ENCODE measurements at regions not wholly inside any gene's neighbourhood (a gene's known extent, or its start where the extent isn't known, plus 50 kb on each side); places are given as distances from the start of the nearest gene placed in this dataset.
"Not testable (repeated sequence)": the region's sequence is repeated elsewhere in the genome, so short reads cannot be mapped to it uniquely, and the experiment has no call there.

DNA sequence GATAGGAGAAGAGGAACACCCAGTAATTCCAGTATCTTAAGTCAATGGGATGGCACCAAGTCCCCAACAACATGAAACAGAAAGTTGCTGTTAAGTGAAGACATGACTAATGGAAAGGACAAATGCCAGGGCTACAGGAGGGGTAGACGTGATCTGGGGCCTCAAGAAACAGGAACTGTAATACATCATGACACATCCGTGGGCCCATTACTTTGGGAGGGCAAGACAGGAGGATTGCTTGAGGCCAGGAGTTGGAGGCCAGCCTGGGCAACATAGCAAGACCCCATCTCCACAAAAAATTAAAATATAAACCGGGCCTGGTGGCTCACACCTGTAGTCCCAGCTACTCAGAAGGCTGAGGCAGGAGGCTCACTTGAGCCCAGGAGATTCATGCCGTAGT, 408.6 kb upstream of the PRKCQ start:
- no peak overlapping the region for H3K27ac Mint-ChIP-seq
- H3K4me3 Mint-ChIP-seq = no peak overlapping the region
- peaks cover 9% of the 10 kb centered on the region for H3K27me3 Mint-ChIP-seq
- no peaks in the 10 kb centered on the region for H3K4me1 Mint-ChIP-seq
- no peaks in the 10 kb centered on the region for H3K36me3 Mint-ChIP-seq
- H3K9me3 Mint-ChIP-seq = peaks cover 3% of the 10 kb centered on the region
- no peak for ATAC-seq

- H3K36me3 Mint-ChIP-seq = no peaks in the 10 kb centered on the region
- peaks cover 9% of the 10 kb centered on the region for H3K27me3 Mint-ChIP-seq
- ATAC-seq = no peak
- H3K4me3 Mint-ChIP-seq = no peak overlapping the region
- no peaks in the 10 kb centered on the region for H3K4me1 Mint-ChIP-seq
- peaks cover 3% of the 10 kb centered on the region for H3K9me3 Mint-ChIP-seq
- no peak overlapping the region for H3K27ac Mint-ChIP-seq
These were observed 407.5 kb upstream of the PRKCQ start for GRCh38 chr10:6987536-6987945.

- Mint-ChIP-seq H3K9me3 (peaks cover 3% of the 10 kb centered on the region), H3K4me3 (no peak overlapping the region), H3K27ac (no peak overlapping the region), H3K4me1 (no peaks in the 10 kb centered on the region), H3K36me3 (no peaks in the 10 kb centered on the region), H3K27me3 (peaks cover 9% of the 10 kb centered on the region)
- no peak for ATAC-seq
These were observed 406.9 kb upstream of the PRKCQ start for GRCh38 chr10:6986927-6987326.

DNA sequence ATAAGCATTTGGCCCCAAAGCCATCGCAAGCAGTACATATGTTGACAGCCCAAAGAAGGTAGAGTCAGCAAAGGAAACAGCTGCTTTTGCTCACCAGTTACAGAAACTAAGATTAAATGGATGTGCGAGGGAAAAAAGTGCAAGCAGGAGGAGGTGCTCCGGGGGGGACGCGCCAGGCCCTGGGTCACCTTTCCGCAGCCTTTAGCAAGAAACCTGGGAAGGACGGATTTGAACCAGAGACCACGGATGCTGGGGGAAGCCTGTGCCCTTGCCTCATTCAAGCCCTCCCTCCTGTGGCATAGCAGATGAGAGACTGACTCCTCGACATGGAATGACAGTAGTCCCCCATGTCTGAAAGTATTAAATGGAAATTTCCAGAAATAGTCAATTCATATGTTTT, 405.6 kb upstream of the PRKCQ start:
- ATAC-seq = no peak
- no peak overlapping the region for H3K27ac Mint-ChIP-seq
- H3K9me3 Mint-ChIP-seq = peaks cover 3% of the 10 kb centered on the region
- H3K27me3 Mint-ChIP-seq = peaks cover 9% of the 10 kb centered on the region
- no peaks in the 10 kb centered on the region for H3K36me3 Mint-ChIP-seq
- H3K4me1 Mint-ChIP-seq = peaks cover under 1% of the 10 kb centered on the region
- H3K4me3 Mint-ChIP-seq = no peak overlapping the region

DNA sequence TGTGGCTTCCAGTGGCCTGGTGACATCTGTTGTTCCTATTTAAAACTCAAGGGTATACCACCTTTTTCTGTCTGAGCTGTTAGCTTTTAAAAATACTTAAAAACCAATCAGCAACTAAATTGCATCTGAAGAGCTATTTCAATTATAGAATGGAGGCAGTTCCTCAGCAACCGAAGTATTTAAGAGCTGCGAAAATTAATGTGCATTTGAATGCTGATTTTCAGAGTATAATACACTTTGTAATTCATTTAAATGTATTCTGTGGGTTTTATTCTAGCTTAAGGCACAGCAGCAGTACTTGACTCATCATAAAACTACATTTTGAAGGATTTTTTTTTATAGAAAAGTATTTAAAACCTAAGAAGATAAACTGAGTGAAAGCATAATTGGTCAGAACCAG, 404.9 kb upstream of the PRKCQ start:
- no peaks in the 10 kb centered on the region for H3K36me3 Mint-ChIP-seq

DNA sequence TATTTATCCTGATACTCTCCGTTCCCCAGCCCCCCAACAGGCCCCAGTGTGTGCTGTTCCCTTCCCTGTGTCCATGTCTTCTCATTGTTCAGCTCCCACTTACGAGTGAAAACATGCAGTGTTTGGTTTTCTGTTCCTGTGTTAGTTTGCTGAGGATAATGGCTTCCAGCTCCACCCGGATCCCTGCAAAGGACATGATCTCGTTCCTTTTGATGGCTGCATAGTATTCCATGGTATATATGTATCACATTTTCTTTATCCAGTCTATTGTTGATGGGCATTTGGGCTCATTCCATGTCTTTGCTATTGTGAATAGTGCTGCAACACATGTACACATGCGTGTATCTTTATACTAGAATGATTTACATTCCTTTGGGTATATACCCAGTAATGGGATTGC, 403.9 kb upstream of the PRKCQ start:
- not testable (repeated sequence) for H3K4me3 Mint-ChIP-seq, H3K36me3 Mint-ChIP-seq, H3K4me1 Mint-ChIP-seq, H3K27me3 Mint-ChIP-seq, ATAC-seq, H3K27ac Mint-ChIP-seq, H3K9me3 Mint-ChIP-seq

More for the DNA sequence above, 404.9 kb upstream of the PRKCQ start:
- no peak overlapping the region for H3K27ac Mint-ChIP-seq
- peaks cover 3% of the 10 kb centered on the region for H3K9me3 Mint-ChIP-seq
- H3K4me3 Mint-ChIP-seq = no peak overlapping the region
- no peak for ATAC-seq
- peaks cover 4% of the 10 kb centered on the region for H3K4me1 Mint-ChIP-seq
- H3K27me3 Mint-ChIP-seq = peaks cover 9% of the 10 kb centered on the region

- H3K9me3 Mint-ChIP-seq = peaks cover 3% of the 10 kb centered on the region
- H3K36me3 Mint-ChIP-seq = no peaks in the 10 kb centered on the region
- peaks cover 4% of the 10 kb centered on the region for H3K4me1 Mint-ChIP-seq
- H3K4me3 Mint-ChIP-seq = no peak overlapping the region
- no peak overlapping the region for H3K27ac Mint-ChIP-seq
- no peak for ATAC-seq
- no peaks in the 10 kb centered on the region for H3K27me3 Mint-ChIP-seq
These were observed 400.3 kb upstream of the PRKCQ start for GRCh38 chr10:6980353-6980752.

- Mint-ChIP-seq H3K9me3 (peaks cover 3% of the 10 kb centered on the region), H3K27ac (no peak overlapping the region), H3K36me3 (no peaks in the 10 kb centered on the region), H3K4me3 (no peak overlapping the region), H3K4me1 (peaks cover 4% of the 10 kb centered on the region), H3K27me3 (no peaks in the 10 kb centered on the region)
- ATAC-seq = no peak
These were observed 399.3 kb upstream of the PRKCQ start for GRCh38 chr10:6979371-6979770.

GRCh38 chr10:6978187-6978627, 398.1 kb upstream of the PRKCQ start:
- no peak for ATAC-seq
- H3K4me3 Mint-ChIP-seq = no peak overlapping the region
- H3K36me3 Mint-ChIP-seq = no peaks in the 10 kb centered on the region
- no peak overlapping the region for H3K27ac Mint-ChIP-seq
- peaks cover 4% of the 10 kb centered on the region for H3K4me1 Mint-ChIP-seq
- no peaks in the 10 kb centered on the region for H3K9me3 Mint-ChIP-seq
- H3K27me3 Mint-ChIP-seq = no peaks in the 10 kb centered on the region

DNA sequence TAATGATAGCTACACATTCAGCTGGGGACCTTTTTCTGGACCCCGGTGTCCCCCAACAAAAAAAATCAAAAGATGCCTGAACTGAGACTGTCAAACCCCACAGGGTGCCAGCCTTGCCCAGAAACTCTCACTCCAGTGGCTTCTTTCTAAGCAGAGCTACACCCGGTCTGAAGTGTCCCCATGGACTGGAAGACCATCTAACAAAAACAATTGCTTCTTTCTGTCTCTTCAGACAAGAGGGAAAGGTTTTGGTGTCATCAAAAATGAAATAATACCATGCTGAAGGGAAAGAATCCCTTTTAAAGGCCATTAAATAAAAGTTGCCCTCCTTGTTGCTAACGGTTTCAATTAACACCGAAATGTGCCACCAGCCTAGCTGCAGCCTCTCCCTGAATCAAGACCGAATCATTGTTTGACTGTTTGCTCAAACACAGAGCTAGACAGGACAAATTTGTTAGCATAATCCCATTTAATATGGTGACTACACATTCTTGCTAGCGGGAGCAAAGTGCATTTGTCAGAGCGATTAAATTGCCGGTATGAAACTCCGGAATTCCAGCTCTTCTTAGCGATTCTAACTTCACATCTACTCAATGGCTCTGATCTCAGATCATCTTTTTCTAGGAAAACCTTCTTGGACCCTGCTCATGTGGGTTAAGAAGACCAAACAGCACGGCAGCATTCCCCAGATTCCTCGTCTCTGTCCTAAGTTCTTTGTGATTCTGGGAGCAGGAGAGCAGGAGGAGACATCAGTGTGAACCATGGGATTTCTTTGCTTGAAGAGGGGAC, 397.5 kb upstream of the PRKCQ start:
- Mint-ChIP-seq H3K36me3 (no peaks in the 10 kb centered on the region), H3K4me1 (peaks cover 4% of the 10 kb centered on the region), H3K27ac (no peak overlapping the region), H3K4me3 (no peak overlapping the region), H3K27me3 (no peaks in the 10 kb centered on the region), H3K9me3 (no peaks in the 10 kb centered on the region)
- ATAC-seq = no peak

DNA sequence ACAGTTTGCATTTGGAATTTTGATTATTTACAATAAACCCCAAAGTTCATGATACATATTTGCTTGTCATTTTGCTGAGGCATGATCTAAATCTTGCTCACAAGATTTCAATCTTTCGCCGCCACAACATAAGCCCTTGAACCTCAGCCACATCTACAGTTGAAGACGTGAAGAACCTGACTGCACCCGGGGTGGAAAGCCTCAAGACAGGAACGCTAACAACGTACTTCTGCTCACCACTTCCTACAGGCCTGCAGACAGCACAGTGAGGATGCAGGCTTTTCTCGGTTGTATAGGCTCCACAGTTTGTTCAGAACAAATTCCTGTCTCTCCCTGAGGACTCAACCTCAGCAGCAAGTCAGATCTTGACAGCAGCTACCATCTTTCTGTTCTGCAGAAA, 393.8 kb upstream of the PRKCQ start:
- Mint-ChIP-seq H3K4me1 (no peaks in the 10 kb centered on the region), H3K27ac (no peak overlapping the region), H3K9me3 (no peaks in the 10 kb centered on the region), H3K27me3 (no peaks in the 10 kb centered on the region), H3K36me3 (no peaks in the 10 kb centered on the region), H3K4me3 (no peak overlapping the region)
- ATAC-seq = no peak

- no peak overlapping the region for H3K27ac Mint-ChIP-seq
- H3K36me3 Mint-ChIP-seq = no peaks in the 10 kb centered on the region
- H3K9me3 Mint-ChIP-seq = no peaks in the 10 kb centered on the region
- no peak for ATAC-seq
- no peak overlapping the region for H3K4me3 Mint-ChIP-seq
- no peaks in the 10 kb centered on the region for H3K4me1 Mint-ChIP-seq
- H3K27me3 Mint-ChIP-seq = no peaks in the 10 kb centered on the region
These were observed 392.1 kb upstream of the PRKCQ start for GRCh38 chr10:6972226-6972625.

- H3K9me3 Mint-ChIP-seq = no peaks in the 10 kb centered on the region
- H3K4me1 Mint-ChIP-seq = no peaks in the 10 kb centered on the region
- no peaks in the 10 kb centered on the region for H3K27me3 Mint-ChIP-seq
- H3K4me3 Mint-ChIP-seq = no peak overlapping the region
- no peak overlapping the region for H3K27ac Mint-ChIP-seq
- H3K36me3 Mint-ChIP-seq = no peaks in the 10 kb centered on the region
- no peak for ATAC-seq
These were observed 389.6 kb upstream of the PRKCQ start for GRCh38 chr10:6969659-6970058.

DNA sequence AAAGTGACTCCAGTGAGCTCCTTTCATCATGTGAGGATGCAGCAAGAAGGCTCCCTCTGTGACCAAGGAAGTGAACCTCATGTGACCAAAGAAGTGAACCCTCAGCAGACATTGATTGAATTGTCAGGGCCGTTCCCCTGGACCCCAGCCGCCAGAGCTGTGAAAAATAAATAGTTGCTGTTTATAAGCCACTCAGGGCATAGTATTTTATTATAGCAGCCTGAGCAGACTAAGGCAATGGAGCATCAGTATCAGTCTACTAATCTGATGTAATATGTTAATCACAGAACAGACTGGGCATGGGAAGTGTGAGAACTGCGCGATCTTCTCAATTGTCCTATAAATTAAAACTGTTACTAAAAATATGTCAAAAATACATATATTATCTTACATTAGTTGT, 384.5 kb upstream of the PRKCQ start:
- Mint-ChIP-seq H3K27ac (no peak overlapping the region), H3K4me1 (no peaks in the 10 kb centered on the region), H3K4me3 (no peak overlapping the region), H3K36me3 (no peaks in the 10 kb centered on the region), H3K27me3 (no peaks in the 10 kb centered on the region), H3K9me3 (no peaks in the 10 kb centered on the region)
- no peak for ATAC-seq

DNA sequence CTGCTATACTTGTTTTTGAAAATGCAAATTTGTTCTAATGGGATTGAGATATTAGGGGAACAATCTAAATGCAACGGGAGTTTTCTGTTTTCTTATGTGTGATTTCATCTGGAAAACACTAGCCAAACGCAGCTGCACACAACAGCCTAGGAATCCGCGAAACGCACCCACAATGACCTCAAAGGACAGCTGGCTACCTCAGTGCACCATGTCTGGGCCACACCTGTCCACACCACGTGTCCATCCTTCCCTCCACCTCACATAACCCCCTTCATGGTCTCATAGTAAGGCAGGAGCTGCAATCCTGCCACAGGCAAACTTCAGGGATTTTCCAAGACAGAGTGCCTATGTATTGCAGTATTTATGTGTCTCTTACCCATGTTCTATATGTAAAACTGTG, 382.5 kb upstream of the PRKCQ start:
- ATAC-seq = no peak

GRCh38 chr10:6958711-6959110, 378.6 kb upstream of the PRKCQ start:
- H3K9me3 Mint-ChIP-seq = no peaks in the 10 kb centered on the region
- H3K36me3 Mint-ChIP-seq = no peaks in the 10 kb centered on the region
- no peak overlapping the region for H3K4me3 Mint-ChIP-seq
- no peak for ATAC-seq
- H3K27ac Mint-ChIP-seq = no peak overlapping the region
- no peaks in the 10 kb centered on the region for H3K27me3 Mint-ChIP-seq
- H3K4me1 Mint-ChIP-seq = no peaks in the 10 kb centered on the region

More for the DNA sequence above, 382.5 kb upstream of the PRKCQ start:
- H3K9me3 Mint-ChIP-seq = no peaks in the 10 kb centered on the region
- H3K27me3 Mint-ChIP-seq = no peaks in the 10 kb centered on the region
- H3K27ac Mint-ChIP-seq = no peak overlapping the region
- no peaks in the 10 kb centered on the region for H3K36me3 Mint-ChIP-seq
- no peak overlapping the region for H3K4me3 Mint-ChIP-seq
- no peaks in the 10 kb centered on the region for H3K4me1 Mint-ChIP-seq

Data from stimulated activated memory B cell treated with anti-CD40 and anti-IgM and Interleukin-4, amounts not matched to agents 10 μg/mL and 1 μg/mL and 100 μg/mL, for 72 hours (primary cell).